ENCODE measurements at regions not wholly inside any gene's neighbourhood (a gene's known extent, or its start where the extent isn't known, plus 50 kb on each side); places are given as distances from the start of the nearest gene placed in this dataset.

- FAIRE-seq (no peak), DNase-seq (ENCODE audit: low spot score) (no peak)
Observed at GRCh38 chr13:97630725-97631124, 196.8 kb downstream of the RAP2A start.

GRCh38 chr13:97631158-97631557, 197.2 kb downstream of the RAP2A start:
- DNase-seq (ENCODE audit: low spot score) (no peak), FAIRE-seq (no peak)

GRCh38 chr13:97639236-97639635, 205.3 kb downstream of the RAP2A start:
- no peak for DNase-seq (ENCODE audit: low spot score)
- FAIRE-seq = no peak

- FAIRE-seq (no peak), DNase-seq (ENCODE audit: low spot score) (no peak)
Observed at GRCh38 chr13:97640268-97640667, 206.3 kb downstream of the RAP2A start.

- FAIRE-seq = no peak
- no peak for DNase-seq (ENCODE audit: low spot score)
Observed at GRCh38 chr13:97648171-97648880, 214.4 kb downstream of the RAP2A start.

- DNase-seq (ENCODE audit: low spot score) = no peak
- no peak for FAIRE-seq
Observed at GRCh38 chr13:97648881-97649224, 214.9 kb downstream of the RAP2A start.

- FAIRE-seq = no peak
- DNase-seq (ENCODE audit: low spot score) = no peak
Observed at GRCh38 chr13:97653443-97654140, 219.6 kb downstream of the RAP2A start.

GRCh38 chr13:97654236-97654635, 220.3 kb downstream of the RAP2A start:
- FAIRE-seq (no peak), DNase-seq (ENCODE audit: low spot score) (no peak)

- no peak for FAIRE-seq
- no peak for DNase-seq (ENCODE audit: low spot score)
Observed at GRCh38 chr13:97658556-97658955, 224.6 kb downstream of the RAP2A start.

GRCh38 chr13:97659602-97660001, 225.6 kb downstream of the RAP2A start:
- FAIRE-seq = no peak
- no peak for DNase-seq (ENCODE audit: low spot score)

- no peak for DNase-seq (ENCODE audit: low spot score)
- FAIRE-seq = no peak
Observed at GRCh38 chr13:97660594-97661260, 226.8 kb downstream of the RAP2A start.

GRCh38 chr13:97686594-97686993, 252.6 kb downstream of the RAP2A start:
- FAIRE-seq = no peak
- no peak for DNase-seq (ENCODE audit: low spot score)

GRCh38 chr13:97692628-97693027, 258.7 kb downstream of the RAP2A start:
- DNase-seq (ENCODE audit: low spot score) (no peak), FAIRE-seq (no peak)

GRCh38 chr13:97695684-97696083, 257.8 kb upstream of the IPO5 start:
- peak; percentile 42 for FAIRE-seq

GRCh38 chr13:97696921-97697320, 256.6 kb upstream of the IPO5 start:
- FAIRE-seq = no peak

More at GRCh38 chr13:97695684-97696083, 257.8 kb upstream of the IPO5 start:
- peak; percentile 36 for DNase-seq (ENCODE audit: low spot score)

GRCh38 chr13:97700306-97700848, 253.1 kb upstream of the IPO5 start:
- no peak for DNase-seq (ENCODE audit: low spot score)
- no peak for FAIRE-seq

More at GRCh38 chr13:97696921-97697320, 256.6 kb upstream of the IPO5 start:
- DNase-seq (ENCODE audit: low spot score) = no peak

GRCh38 chr13:97702614-97703013, 250.9 kb upstream of the IPO5 start:
- FAIRE-seq (no peak), DNase-seq (ENCODE audit: low spot score) (no peak)

- FAIRE-seq (no peak), DNase-seq (ENCODE audit: low spot score) (no peak)
Observed at GRCh38 chr13:97710797-97711196, 242.7 kb upstream of the IPO5 start.

GRCh38 chr13:97712770-97713169, 240.7 kb upstream of the IPO5 start:
- DNase-seq (ENCODE audit: low spot score) (no peak), FAIRE-seq (no peak)

GRCh38 chr13:97715763-97716162, 237.7 kb upstream of the IPO5 start:
- DNase-seq (ENCODE audit: low spot score) = no peak
- FAIRE-seq = no peak

GRCh38 chr13:97716746-97717145, 236.7 kb upstream of the IPO5 start:
- FAIRE-seq = no peak
- DNase-seq (ENCODE audit: low spot score) = no peak

GRCh38 chr13:97719736-97720135, 233.7 kb upstream of the IPO5 start:
- no peak for FAIRE-seq

More at GRCh38 chr13:97719736-97720135, 233.7 kb upstream of the IPO5 start:
- peak; percentile 13 for DNase-seq (ENCODE audit: low spot score)
